ENCODE measurements at regions not wholly inside any gene's neighbourhood (a gene's known extent, or its start where the extent isn't known, plus 50 kb on each side); places are given as distances from the start of the nearest gene placed in this dataset.

DNA sequence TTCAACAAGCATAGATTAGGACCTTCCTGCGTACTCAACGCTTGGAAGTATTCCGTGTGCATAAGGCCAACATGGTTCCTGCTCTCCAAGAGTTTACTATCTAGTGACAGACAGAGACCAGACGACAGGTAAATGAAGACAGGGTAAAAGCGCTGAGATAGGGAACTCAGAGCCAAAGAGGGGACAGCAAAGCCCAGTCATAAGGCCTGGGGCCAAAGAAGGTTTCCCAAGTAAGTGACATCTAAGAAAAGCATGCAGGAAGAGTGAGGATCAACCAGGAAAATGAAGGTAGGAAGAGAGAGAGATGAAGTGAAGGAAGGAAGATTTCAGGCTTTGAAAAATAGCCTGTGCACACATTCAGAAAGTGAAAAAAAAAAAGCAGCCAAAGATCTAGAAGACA lies 76.9 kb upstream of the CDH20 start:
- no peak for DNase-seq (ENCODE audit: low spot score)

DNA sequence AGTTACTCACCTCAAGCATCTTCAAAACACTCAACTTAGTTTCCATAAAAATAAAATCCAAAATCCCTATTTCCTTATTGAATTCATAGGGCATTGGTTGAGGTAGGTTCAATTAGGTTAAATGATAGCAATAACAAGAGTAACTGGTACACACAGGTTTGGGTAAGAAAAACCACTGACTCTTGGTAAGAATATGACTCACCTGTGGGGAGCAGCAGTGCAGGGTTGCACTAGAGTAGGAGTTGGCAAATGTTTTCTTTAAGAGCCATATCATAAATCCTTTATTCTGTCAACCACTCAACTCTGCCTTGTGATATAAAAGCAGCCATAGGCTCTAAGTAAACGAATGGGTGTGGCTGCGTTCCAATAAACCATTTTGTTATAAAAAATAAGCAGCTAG lies 71.4 kb upstream of the CDH20 start:
- no peak for DNase-seq (ENCODE audit: low spot score)

DNA sequence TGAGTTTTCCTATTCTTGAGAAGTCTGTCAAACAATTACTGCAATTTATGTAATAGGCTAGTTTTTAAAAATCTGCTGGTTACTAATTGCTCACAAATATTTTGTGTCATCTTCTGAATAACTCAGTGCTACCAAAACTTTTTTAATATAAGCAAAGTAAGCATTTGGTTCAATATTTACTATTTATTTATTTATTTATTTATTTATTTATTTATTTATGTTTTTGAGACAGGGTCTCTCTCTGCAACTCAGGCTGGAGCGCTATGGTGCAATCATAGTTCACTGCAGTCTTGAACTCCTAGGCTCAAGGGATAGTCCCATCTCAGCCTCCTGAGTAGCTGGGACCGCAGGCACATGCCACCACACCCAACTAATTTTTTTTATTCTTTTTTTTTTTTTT lies 60.4 kb upstream of the CDH20 start:
- no peak for DNase-seq (ENCODE audit: low spot score)

DNA sequence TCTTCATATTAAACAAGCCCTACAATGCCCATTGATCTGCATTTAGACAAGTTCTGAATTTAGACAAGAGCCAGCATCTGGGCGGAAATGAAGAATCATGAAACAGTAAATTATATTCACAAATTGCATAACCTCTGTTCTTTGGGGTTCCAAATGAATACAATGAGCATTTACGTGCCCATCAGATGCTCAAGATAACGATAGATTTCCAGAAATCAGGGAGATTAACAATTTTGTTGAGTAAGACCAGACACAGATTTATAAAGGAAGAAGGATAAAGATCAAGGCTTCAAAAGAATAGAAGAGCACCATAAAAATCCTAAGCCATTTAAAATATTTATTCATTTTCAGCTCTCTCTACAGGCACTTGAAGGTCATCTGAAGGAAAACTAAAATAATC lies 59.7 kb upstream of the CDH20 start:
- DNase-seq (ENCODE audit: low spot score): no peak

DNA sequence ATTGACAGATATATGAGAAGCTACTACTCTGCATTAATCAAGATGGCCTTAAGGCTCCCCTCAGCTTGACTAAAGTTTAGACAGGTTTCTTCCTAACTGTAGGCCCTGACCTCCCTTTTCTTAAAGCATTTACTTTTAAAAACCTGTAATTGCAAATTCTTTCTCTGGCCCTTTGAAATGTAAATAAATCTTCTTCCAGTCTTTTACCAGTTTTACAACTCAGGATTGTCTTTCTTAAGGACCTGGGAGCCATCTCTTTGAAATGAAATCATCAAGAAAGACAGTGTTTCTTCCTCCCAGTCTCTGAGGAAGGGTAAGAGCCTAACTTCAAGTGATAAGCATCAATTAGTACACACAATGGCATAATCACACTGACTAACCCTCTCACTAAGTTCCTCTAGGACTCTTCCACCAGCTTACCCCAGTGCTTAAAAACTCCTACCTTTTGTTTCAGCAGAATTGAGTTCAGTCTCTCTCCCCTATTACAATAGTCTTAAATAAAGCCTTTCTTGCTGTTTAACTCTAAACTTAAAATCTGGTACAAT lies 58.7 kb upstream of the CDH20 start:
- DNase-seq (ENCODE audit: low spot score): no peak

DNA sequence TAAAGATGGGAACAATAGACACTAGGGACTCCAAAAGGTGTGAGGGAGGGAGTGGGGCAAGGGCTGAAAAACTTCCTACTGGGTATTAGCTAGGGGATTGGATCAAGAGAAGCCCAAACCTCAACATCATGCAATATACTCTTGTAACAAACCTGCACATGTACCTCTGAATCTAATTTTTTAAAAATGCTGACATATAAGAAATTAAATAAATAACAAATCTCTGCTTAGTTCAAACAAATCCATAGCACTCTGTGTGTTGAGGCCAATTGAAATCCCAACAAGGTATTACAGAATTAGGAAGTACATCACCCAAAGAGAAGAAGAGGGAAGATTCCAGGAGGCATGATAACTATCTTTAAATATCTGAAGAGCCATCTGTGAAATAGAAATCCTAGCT lies 55.4 kb upstream of the CDH20 start:
- DNase-seq (ENCODE audit: low spot score): no peak

DNA sequence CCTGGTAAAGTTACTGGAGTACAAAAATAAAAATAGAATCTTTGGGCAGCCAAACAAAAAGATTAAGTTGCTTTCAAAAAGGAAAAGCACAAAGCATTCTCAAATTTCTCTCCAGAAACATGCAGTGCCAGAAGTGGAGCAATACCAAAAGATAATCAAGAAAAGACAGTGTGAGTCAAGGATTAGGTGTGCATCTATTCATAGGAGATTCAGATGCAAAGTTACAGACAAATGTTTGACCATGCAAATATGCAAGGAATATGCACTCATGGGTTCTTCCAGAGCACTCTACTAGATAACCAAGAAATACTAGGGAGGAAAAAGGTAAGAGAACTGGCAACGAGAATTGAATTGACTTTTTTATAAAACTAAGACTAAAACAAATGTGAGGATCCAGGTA lies 51.8 kb upstream of the CDH20 start:
- DNase-seq (ENCODE audit: low spot score): no peak

DNA sequence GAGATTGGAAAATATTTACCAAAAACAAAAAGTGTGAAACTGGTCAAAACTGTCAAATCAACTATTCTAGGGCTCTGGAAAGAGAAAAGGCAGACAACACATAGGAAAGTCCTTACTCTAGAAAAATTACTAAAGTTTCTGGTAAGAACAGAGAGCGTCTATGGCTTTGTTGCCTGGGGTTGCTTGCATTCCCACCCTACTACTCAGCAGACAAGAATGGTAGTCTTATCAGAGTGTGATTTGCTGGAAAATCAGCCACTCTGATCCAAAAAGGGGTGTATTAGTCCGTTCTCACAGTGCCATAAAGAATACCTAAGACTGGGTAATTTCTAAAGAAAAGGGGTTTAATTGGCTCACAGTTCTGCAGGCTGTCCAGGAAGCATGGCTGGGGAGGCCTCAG lies 50.3 kb upstream of the CDH20 start:
- DNase-seq (ENCODE audit: low spot score): no peak
